ENCODE measurements at regions not wholly inside any gene's neighbourhood (a gene's known extent, or its start where the extent isn't known, plus 50 kb on each side); places are given as distances from the start of the nearest gene placed in this dataset.

- no peak for DNase-seq
Measured at GRCh38 chr11:29025001-29025400, 916.8 kb downstream of the METTL15 start.

DNA sequence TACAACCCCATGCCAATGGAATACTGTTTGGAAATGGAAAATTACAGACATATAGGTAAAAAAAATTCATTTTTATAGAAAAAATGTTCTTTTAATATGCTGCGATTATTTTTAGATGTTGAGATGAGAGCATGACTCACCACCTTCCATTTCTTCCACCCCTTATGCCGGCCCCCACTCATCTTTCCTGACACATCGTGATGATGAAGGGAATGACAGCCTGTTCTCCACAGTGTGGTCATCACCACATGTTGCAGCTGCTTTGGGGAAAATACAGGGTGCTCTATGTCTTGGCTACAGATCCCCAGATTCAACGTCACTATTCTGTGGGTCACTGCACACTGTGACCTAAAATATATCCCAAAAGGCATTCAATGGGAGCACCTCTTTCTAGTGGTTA is 916.2 kb downstream of the METTL15 start:
- no peak for DNase-seq

DNA sequence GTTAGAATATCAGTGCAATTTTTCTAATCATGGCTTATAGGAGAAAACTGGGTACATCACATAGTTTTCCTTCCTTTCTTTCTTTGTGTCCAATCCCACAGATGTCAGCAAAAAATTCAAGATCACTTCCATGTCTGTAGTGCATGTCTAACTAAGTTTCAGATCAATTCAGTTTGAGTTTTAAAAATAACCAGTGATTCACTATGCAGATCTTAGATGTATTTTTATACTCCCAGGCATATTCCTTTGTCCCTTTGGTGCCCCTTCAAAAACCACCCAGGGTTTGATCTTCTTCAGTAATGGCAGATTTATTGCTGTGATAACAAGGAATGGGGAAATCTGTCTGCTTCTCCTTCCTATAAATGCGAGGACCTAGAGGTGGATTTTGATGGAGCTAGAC is 915.6 kb downstream of the METTL15 start:
- no peak for DNase-seq

DNA sequence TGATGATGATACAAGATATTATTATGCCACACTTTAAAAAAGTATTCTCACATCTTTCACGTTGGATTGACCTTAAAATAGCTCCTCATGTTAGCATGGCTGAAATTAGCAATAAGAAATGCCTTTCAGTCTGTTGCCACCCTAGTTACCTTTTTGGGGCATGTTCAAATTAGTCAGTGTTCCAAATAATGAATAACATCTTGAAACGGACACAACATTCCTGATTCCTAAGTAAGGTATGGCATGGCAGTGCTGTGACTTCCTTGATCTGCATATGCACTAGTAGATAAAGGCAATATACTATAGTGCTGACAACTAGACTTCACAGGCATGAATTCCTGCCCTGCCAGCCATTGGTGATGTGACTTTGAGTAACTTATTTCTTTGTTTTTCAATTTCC is 914.5 kb downstream of the METTL15 start:
- DNase-seq = no peak

DNA sequence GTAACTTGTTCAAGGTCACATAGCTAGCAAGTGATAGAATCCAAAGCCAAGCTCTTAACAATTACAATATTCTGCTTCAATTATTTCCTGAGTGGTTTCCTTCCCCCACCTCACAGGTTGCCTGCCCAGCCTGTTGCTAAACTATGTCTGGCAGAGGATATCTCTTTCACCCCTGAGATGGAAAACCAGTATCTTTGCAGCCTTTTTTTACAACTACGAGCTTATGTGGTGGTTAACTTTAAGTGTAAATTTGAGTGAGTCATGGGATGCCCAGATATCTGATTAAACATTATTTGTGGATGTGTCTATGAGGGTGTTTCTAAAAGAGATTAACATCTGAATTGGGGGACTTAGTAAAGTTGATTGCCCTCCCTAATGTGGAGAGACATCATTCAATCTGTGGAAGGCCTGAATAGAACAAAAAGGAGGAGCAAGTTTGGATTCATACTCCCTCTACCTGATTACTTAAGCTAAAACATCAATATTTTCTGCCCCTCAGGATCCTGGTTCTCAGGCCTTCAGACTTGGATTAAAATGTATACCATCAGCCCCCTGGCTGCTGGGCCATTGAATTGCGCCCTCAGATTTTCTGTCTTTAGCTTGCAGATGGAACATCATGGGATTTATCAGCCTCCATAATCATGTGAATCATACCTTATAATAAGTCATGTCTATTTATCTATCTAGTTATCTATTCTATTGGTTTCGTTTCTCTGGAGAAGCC is 911.9 kb downstream of the METTL15 start:
- DNase-seq = no peak

GRCh38 chr11:29018631-29019030 is 910.4 kb downstream of the METTL15 start:
- no peak for DNase-seq

DNA sequence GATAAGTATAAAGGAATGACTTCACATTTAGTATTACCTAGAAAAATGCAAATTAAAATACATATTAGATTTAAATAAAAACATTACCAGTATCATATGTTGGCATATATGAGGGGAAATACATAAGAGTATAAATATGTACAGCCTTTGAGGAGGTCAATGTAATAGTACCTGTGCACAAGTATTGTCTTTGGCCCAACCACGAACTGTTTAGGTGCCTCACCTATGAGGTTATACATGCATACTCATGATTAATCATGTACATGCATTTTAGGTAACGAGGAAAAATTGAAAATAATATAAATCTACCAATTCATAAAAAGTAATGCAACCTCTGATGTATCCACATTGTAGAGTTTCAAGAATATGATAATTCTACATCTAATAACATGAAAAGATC is 909.8 kb downstream of the METTL15 start:
- DNase-seq = no peak

- DNase-seq = no peak
Measured at GRCh38 chr11:29012507-29012906, 904.3 kb downstream of the METTL15 start.

DNA sequence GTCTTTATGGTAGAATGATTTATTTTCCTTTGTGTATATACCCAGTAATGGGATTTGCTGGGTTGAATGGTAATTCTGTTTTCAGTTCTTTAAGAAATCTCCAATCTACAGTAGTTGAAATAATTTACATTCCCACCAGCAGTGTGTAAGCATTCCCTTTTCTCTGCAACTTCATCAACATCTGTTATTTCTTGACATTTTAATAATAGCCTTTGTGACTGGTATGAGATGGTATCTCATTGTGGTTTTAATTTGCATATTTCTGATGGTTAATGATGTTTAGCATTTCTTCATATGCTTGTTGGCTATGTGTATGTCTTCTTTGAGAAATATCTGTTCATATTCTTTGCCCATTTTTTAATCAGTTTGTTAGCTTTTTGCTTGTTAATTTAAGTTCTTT is 901.2 kb downstream of the METTL15 start:
- no peak for DNase-seq

GRCh38 chr11:29008481-29008880 is 900.3 kb downstream of the METTL15 start:
- DNase-seq = no peak

DNA sequence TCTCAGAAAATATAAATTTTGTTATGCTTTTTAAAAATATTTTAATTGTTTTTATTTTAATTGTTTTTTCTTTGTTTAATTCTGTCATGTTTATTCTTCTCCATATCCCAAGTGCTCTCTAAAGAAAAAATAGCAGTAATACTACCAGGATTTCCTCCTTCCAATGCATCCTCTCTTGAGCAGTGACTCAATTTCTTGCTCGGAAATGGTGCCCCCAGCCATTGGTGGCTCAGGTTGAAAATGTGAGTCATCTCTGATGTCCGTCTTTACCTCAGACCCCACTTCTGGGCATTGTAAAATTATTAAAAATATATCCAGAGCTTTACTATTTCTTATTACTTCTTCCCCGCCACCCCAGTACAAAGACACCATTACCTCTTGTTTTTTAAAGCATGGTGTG is 898.5 kb downstream of the METTL15 start:
- no peak for DNase-seq

DNA sequence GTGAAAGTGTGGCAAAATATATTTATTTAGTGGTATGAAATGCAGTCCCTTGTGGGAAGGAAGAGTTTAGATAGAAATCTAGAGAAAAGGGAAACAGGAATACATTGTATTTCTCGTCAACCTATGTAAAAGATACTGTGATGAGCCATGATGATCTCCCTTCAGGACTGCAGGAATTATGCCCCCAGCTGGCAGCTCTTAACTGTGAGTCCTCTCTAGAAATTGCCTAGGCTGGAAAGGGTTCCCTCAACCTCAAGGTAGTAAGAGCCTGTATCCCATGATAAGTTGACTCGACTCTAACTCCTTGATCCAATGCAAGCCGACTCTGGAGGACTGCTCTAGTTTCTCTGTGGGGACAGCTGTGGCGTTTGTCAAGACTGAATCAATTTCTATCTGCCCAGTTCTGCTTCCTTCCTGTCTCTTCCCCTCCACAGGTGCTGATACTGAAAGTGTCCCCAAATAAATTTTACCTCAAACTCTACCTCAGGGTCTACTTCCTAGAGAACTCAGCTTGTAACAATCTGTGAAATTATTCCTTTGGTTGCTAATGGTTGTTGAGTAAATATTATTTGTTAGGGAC is 897.3 kb downstream of the METTL15 start:
- no peak for DNase-seq

DNA sequence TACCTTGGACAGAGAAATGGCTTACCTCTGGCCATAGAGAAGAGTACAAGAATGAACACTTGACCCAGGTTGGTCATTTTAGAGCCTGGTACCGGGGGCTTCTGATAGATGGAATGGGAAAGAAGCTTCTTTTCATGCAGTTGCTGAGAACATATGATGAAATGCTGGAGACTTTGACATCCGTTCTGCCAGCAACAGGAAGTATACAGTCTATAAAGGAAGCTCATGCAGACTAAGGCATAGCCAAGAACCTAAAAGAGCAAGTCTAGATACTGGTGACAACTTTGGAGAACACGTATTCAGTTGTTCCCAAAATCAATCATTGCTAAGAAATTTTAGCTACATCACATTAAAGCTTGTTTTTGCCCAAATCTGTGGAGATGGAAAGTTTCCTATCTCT is 894.6 kb downstream of the METTL15 start:
- DNase-seq = no peak

- DNase-seq = no peak
Measured at GRCh38 chr11:28999620-29000019, 891.4 kb downstream of the METTL15 start.

GRCh38 chr11:28992996-28993395 is 884.8 kb downstream of the METTL15 start:
- DNase-seq = no peak

DNA sequence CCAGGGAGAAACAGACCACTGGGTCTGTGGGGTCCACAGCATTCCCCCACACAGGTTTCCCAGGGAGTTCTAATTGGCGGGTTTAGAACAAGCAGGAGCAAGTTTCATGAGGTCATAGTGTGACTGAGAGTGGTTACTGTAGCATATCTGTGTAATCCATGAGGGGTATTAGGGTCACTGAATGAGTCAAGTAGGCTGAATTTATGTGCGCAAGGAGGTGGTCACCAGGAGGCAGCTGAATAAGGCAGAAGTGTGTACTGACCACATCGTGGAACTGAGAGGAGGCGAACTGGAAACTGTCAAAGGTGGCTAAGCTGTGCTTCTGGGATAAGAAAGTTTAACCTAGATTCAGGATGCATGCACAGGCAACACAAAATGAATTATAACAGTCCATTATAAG is 876.0 kb downstream of the METTL15 start:
- DNase-seq = no peak

DNA sequence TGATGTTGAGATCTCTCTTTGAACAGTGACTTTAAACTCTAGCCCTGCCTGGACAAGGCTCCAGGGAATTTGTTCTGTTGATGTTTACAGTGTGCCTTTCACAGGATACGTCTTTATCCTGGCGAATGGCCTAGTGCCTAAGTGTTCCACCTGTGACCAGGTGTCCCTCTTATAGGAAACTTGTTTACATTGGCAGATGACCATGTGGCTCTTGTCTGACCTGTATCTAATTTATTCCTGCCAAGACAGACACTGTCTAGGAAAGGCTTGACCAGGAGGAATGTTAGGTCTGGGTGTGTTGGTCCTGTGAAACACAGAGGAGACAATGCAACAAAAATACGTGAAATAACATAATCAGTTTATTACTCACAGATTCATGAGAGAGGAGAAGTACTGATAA is 875.6 kb downstream of the METTL15 start:
- no peak for DNase-seq

DNA sequence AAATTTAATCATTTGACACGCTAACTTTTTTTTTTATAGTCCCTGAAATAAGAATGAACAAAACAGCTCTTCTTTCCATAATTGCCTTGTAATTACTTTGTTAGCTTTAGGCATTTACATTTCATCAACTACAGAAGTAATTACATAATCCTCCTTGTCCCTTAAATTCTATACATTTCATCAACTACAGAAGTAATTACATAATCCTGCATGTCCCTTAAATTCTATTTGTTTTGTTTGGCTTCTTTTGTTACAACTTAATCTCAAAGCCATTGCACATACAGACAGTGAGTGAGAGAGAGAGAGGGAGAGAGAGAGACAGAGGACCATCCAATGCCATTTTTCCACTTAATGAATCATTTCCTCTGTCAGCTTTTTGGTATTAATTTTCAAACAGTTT is 873.2 kb downstream of the METTL15 start:
- no peak for DNase-seq

DNA sequence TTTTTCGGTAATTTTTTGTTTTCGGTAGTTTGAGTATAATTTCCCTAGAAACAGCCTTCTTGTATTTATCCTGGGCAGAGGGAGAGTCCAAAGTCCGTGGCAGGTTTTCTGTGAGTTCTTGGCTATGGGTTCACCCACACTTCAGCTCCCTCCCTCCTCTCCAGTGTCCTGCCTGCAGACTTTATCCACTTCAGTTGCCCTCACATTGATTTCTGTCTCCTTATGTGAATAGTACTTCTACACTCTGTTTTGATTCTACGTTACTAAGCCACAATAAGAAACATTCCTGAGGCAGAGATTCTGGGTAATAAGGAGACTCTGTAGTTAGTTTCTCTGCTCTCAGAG is 868.6 kb downstream of the METTL15 start:
- no peak for DNase-seq

GRCh38 chr11:28976012-28976800 is 868.0 kb downstream of the METTL15 start:
- DNase-seq = no peak

GRCh38 chr11:28969832-28970231 is 861.6 kb downstream of the METTL15 start:
- DNase-seq = no peak

DNA sequence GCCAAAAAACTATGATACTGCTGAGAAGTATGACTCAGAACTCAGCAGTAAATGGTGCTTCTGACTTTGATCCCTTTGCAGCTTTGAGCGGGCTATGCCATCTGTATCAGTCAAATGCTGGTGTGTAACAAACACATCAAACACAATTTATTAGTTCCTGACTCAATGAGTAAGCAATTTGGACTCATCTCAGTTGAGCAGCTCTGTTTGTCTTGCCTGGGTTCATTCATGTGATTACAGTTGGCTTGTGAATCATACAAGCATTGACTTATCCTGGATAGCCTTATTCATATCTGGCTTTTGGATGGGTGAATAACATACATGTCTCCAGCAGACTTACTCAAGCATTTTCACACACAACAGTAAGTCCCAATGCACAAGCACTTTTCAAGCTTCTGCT is 858.8 kb downstream of the METTL15 start:
- no peak for DNase-seq

DNA sequence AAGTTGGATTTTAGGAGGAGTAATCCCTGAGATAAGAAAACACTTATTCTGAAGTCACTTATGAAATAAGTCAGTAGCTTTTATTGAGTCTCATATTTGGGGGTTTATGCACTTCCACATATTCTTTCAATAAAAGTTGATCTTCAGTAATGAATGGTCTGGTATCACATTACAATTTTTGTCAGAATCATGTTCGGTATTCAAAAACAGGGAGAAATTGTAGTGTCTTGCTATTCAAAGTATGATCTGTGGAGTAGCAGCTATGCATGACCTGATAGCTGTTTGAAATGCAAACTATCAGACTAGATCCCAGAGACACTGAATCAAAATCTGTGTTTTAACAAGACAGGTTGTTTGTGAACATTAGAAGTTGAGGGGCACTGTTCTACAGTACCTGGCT is 857.6 kb downstream of the METTL15 start:
- DNase-seq = no peak

GRCh38 chr11:28964811-28965210 is 856.6 kb downstream of the METTL15 start:
- DNase-seq = no peak
